ENCODE measurements at regions not wholly inside any gene's neighbourhood (a gene's known extent, or its start where the extent isn't known, plus 50 kb on each side); places are given as distances from the start of the nearest gene placed in this dataset.

DNA sequence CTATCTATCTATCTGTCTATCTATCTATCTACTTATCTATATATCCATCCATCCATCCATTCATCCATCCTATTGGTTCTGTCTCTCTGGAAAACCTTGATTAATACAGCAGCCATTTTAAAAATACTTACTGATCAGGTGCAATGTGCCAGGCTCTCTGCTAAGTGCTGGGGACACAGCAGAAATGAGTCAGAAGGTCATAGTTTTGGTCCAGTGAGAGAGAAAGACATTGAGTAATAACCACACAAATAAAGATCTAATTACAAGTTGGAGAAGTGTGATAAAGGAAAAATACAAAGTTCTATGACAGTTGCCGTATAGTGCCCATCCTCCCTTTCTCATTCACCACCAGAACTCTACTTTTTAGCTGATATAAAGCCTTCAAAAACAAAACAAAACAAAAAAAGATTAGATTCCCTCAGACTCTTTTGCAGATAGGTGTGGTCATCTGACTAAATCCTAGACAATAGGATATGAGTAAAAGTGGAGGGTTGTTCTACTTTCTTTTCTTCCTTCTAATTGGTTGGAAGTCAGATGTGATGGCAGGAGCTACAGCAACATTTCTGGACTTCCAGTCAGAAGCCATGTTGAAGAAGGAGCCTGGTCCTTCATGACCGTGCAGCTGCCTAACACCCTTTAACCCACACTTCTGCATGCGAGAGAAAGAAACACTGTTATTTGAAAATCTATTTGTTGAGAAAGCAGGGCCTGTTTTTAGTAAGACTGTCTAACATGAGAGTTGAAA is 72.0 kb upstream of the TOX3 start:
- intact Hi-C loops (cut with DNase I), result loop anchor here in 1 of 2 donors (5.0 kb wide), 1 partner anchor 178 kb away; no protein-coding TSS in a partner anchor
- ATAC-seq (no peak), DNase-seq (no peak)

DNA sequence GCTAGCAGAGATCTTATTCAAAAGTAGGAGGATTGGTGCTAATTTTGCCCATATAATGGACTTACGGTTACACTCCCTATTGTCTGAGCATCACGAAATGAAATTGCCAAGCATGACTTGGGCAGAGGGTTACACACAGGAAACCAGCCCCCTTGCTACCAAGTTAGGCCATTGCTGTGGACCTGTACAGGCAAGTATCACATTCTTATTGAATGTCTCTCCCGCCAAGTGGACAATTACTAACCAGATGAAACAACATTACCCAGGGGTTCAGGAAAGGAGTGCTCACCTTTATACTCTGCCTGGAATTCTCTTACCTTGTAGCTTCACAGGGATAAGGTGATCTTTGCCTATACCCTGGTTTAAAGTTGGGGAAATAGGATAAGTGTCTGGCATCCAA is 70.6 kb upstream of the TOX3 start:
- ATAC-seq (no peak), DNase-seq (no peak)
- intact Hi-C loops (cut with DNase I), result loop anchor here in 1 of 2 donors (5.0 kb wide), 1 partner anchor 180 kb away; no protein-coding TSS in a partner anchor

DNA sequence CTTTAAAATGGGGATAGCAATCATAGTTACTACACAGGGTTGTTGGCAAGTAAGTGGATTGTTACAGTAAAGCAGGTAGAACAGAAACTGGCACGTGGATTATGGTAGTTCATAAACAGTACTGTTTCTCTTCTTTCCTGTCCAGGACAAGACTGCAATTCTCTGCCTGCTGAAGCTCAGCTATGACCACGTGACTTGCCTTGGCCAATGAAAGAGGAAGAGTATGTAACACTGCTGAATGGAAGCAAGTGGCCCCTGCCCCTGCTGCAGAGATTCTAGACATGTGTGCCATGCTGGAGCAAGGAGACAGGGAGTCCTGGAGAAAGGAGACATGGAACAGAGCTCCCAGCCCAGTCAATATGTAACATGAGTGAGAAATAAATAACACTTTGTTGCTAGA is 66.6 kb upstream of the TOX3 start:
- DNase-seq (no peak), ATAC-seq (no peak)
- intact Hi-C loops (cut with DNase I), result no loop called here

DNA sequence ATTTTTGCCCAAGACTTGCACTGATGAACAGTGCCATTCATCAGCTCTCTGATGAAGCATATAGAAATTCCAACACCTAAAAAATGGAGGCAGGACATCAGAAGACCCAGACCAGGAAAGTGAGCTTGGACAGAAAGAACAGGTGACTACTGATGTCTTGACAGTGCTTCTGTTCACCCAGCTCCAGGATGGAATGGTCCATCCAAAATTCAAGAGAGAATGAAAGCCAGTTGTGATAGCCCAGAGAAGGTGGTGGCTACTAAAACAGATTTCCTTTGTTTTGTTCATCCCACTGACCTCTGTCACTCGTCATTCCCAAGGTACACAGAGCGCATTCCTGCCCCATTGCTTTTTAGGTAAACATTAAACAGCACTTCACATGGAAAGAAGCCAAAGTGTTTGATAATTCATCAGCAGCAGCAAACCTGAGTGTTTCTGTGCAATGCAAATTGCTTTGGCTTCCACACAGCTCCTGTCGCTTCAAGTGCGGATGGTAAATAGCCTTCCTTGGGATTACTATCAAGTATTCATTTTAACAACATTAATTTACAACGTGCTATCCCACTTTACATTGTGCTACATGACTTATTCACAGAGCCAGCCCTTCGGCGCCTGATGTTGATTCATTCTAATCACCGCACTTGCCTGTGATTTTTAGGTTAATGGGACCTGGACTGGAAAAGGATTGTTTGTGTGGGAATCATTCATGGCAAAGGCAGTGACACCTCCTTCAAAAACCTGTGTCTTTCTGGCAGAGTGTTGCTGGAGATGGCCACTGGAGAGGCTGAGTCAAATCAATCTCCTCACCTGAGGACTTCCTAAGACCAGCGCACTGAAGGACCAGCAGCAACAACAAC is 65.1 kb upstream of the TOX3 start:
- ATAC-seq (no peak), DNase-seq (no peak)
- intact Hi-C loops (cut with DNase I), result no loop called here

DNA sequence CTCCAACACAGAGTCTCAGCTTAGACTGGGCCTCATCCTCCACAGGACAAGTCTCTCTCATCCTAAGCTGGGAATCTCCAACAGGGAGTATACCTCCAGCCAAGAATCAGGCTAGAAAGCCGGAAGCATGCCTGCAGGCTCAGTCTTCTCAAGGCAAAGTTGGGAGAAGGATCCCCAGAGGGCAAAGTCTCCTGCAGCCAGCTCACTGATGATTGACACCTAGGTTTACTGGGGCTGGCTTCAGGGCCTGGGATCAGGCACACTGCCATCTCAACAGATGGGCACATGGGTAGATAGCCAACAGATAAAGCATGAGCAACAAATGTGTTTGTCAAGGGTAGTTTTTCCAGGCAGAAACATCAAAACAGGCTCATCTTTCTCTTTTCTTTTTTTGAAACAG is 56.1 kb upstream of the TOX3 start:
- intact Hi-C loops (cut with DNase I), result no loop called here
- ATAC-seq, result no peak
- DNase-seq, result no peak

DNA sequence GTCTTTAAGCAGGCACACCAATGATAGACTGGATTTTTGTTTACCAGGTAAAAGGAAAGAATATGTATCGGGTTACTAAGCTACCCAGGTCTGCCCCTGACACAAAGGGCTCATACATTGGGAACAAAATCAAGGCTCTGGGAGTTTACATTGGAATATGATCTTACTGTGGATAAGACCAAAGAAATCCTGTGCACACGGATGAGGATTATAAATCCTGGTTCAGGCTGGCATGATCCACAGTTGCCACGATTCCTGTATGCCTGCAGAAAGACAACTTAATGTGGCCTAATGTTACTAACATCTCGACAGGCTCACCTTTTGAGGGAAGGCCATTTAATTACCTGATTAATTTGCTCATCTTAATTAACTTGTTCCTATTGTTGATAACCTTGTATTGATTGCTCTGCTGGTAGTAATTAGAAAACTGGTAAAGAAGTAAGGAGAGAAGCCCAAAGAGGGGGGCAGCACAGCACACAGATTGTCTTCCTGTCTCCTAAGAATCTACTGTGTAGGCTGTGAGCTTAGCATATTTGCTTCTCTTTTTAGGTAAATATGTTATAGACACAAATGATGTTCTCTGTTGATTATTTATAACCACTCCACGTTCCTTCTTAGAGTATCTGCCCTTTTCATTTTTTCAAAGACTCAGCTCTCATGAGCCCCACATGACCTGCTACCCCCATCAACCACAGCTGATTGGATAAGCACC is 51.0 kb upstream of the TOX3 start:
- intact Hi-C loops (cut with DNase I), result no loop called here
- DNase-seq (no peak), ATAC-seq (no peak)

DNA sequence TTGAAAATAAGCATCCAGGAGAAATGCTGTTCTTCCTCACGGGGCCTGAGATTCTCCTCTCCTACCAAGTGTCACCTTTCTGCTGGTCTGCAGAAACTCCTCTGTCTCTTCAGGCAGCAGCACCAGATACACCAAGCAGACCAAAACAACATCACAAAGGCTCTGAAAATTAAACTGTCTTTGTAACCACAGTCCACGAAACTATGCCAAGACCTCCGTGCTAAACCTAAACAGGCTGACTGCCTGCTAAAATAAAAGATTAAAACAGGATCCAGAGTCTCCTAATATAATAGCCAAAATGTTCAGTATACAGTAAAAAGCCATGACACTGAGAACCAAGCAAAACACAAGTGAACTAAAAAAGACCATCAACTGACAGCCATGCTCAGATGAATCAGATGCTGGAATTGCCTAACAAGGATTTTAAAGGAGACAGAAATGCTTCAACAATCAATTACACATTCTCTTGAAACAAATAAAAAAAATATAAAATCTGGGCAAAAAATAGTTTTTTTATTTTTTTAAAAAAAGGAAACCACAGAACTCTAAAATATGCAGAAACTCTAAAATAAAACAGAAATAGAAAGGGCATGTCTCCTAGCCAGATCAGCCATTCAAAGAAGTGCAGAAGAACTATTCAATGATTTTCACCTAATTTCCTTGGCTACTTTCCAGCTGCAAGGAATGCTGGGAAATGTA is 50.3 kb upstream of the TOX3 start:
- DNase-seq (no peak), ATAC-seq (no peak)
- intact Hi-C loops (cut with DNase I), result no loop called here

Measured in left cardiac atrium (tissue), 4 donors.